ENCODE measurements at regions not wholly inside any gene's neighbourhood (a gene's known extent, or its start where the extent isn't known, plus 50 kb on each side); places are given as distances from the start of the nearest gene placed in this dataset.

DNA sequence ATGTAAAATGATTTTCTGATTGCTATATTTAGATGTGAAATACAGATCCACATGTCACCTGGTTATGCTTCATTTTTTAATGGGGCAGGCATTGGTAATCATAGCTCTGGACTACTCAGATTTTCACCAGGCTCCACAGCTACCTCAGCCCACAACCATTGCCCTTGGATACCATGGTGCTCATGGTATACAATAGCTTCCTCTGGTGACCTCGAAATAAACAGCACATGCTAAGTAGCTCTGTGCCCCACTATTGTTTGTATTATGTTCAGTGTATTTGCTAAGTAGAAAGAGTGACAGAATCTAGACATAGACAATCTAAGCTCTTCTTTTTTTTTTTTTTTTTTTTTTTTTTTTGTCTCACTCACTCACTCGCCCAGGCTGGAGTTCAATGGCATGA lies 274.4 kb upstream of the USP15 start:
- DNase-seq = no peak
- no peak overlapping the region for H3K4me3 ChIP-seq (ENCODE audit: low read length)
- intact Hi-C loops (cut with DNase I) = no loop called here
- H3K27ac ChIP-seq (ENCODE audit: low read length) = no peak overlapping the region
- WGBS = 80% methylated on average over 2 of the region's 2 CpGs
- no peaks in the 10 kb centered on the region for H3K27me3 ChIP-seq (ENCODE audit: control insufficient read depth, insufficient read depth)
- H3K9me3 ChIP-seq (ENCODE audit: control insufficient read depth, low read length) = no peaks in the 10 kb centered on the region
- no peak for ATAC-seq
- H3K4me1 ChIP-seq (ENCODE audit: control insufficient read depth, insufficient read depth, low read length) = no peaks in the 10 kb centered on the region

DNA sequence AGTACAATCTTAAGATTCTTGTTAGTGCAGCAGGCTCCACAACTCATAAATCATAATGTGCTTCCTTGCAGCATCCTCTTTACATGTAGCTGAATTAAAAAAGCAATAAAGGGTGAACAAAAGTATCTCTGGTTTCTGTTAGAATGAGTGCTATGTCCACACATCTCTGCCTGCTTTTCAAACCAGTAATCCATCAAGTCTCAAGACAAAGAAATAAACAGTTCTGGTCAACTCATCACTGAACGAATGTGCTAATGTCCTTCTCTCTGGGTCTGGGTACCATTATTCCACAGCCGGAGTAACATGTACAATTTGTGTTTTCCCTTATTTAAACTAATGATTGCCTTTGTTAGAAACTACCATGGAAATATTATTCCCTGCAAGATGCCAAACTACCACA lies 273.0 kb upstream of the USP15 start:
- no peak overlapping the region for H3K27ac ChIP-seq (ENCODE audit: low read length)
- intact Hi-C loops (cut with DNase I) = no loop called here

DNA sequence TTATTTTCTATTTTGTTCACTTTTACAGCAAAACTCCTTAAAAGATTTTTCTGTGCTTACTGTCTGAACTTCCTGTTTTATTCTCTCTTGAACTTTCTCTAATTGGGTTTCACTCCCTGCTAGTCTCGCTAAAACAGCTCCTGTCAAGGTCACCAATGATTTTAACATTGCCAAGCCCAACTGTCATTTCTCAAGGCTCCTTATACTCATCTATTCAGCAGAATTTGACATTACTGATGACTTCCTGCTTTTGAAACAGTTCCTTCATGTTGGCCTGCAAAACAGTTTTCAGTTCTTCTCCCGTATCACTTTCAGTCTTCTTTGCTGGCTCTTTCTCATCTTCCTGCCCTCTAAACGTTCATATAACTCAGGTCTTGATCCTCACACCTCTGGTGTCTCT lies 268.5 kb upstream of the USP15 start:
- Histone ChIP-seq H3K27ac (ENCODE audit: low read length) (no peak overlapping the region), H3K4me1 (ENCODE audit: control insufficient read depth, insufficient read depth, low read length) (no peaks in the 10 kb centered on the region), H3K4me3 (ENCODE audit: low read length) (no peak overlapping the region), H3K27me3 (ENCODE audit: control insufficient read depth, insufficient read depth) (no peaks in the 10 kb centered on the region), H3K9me3 (ENCODE audit: control insufficient read depth, low read length) (no peaks in the 10 kb centered on the region)
- ATAC-seq = no peak
- no peak for DNase-seq
- intact Hi-C loops (cut with DNase I) = no loop called here
- 26% methylated on average over 3 of the region's 3 CpGs for WGBS

More for the DNA sequence above, 273.0 kb upstream of the USP15 start:
- no peak for ATAC-seq
- DNase-seq = no peak
- WGBS = 83% methylated on average over 2 of the region's 2 CpGs
- H3K4me1 ChIP-seq (ENCODE audit: control insufficient read depth, insufficient read depth, low read length) = no peaks in the 10 kb centered on the region
- H3K4me3 ChIP-seq (ENCODE audit: low read length) = no peak overlapping the region
- no peaks in the 10 kb centered on the region for H3K27me3 ChIP-seq (ENCODE audit: control insufficient read depth, insufficient read depth)
- no peaks in the 10 kb centered on the region for H3K9me3 ChIP-seq (ENCODE audit: control insufficient read depth, low read length)

DNA sequence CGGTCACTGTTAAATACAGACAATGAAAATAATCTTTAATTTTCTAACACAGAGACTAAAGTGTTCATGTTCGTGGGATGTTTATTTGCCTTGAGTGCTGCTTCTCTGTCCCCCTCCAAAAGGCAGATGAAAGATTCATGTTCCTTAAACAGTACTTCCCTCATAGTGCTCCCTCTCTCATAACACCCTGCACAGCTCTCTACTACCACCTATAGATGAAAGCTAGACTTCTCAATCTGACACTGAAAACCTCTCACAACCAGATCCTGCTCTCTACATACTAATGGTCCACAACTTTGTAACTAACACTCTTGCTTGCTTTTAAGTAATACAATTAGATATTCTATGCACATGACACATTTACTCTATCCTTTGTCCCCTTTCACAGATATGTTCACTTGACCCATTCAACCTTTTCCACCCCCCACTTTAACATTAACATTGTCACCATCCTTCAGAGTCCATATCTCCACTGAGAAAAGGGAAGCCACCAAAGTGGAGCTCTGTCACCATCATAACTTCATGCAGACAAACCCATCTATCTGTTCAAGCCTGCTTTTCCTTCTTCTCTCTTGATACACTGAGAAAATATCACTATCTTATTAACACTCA lies 266.4 kb upstream of the USP15 start:
- H3K4me1 ChIP-seq (ENCODE audit: control insufficient read depth, insufficient read depth, low read length) = no peaks in the 10 kb centered on the region
- ATAC-seq = peak; percentile 57 to 59

GRCh38 chr12:61996717-61997116 lies 263.5 kb upstream of the USP15 start:
- H3K27ac ChIP-seq (ENCODE audit: low read length) = no peak overlapping the region
- ATAC-seq (no peak), DNase-seq (no peak)
- intact Hi-C loops (cut with DNase I) = no loop called here
- H3K4me1 ChIP-seq (ENCODE audit: control insufficient read depth, insufficient read depth, low read length) = no peaks in the 10 kb centered on the region
- WGBS = 92% methylated on average over 1 of the region's 1 CpG
- no peak overlapping the region for H3K4me3 ChIP-seq (ENCODE audit: low read length)
- no peaks in the 10 kb centered on the region for H3K27me3 ChIP-seq (ENCODE audit: control insufficient read depth, insufficient read depth)
- H3K9me3 ChIP-seq (ENCODE audit: control insufficient read depth, low read length) = no peaks in the 10 kb centered on the region

More for the DNA sequence above, 266.4 kb upstream of the USP15 start:
- intact Hi-C loops (cut with DNase I) = no loop called here
- H3K9me3 ChIP-seq (ENCODE audit: control insufficient read depth, low read length) = no peaks in the 10 kb centered on the region
- 46% methylated on average over 2 of the region's 2 CpGs for WGBS
- H3K4me3 ChIP-seq (ENCODE audit: low read length) = no peak overlapping the region
- no peak overlapping the region for H3K27ac ChIP-seq (ENCODE audit: low read length)
- H3K27me3 ChIP-seq (ENCODE audit: control insufficient read depth, insufficient read depth) = no peaks in the 10 kb centered on the region
- no peak for DNase-seq

GRCh38 chr12:61998791-61999190 lies 261.4 kb upstream of the USP15 start:
- WGBS = 29% methylated on average over 2 of the region's 2 CpGs
- ATAC-seq = no peak
- H3K9me3 ChIP-seq (ENCODE audit: control insufficient read depth, low read length) = no peaks in the 10 kb centered on the region
- H3K27ac ChIP-seq (ENCODE audit: low read length) = no peak overlapping the region
- DNase-seq = no peak
- no peaks in the 10 kb centered on the region for H3K27me3 ChIP-seq (ENCODE audit: control insufficient read depth, insufficient read depth)
- intact Hi-C loops (cut with DNase I) = no loop called here
- no peak overlapping the region for H3K4me3 ChIP-seq (ENCODE audit: low read length)
- H3K4me1 ChIP-seq (ENCODE audit: control insufficient read depth, insufficient read depth, low read length) = no peaks in the 10 kb centered on the region

- no peak overlapping the region for H3K4me3 ChIP-seq (ENCODE audit: low read length)
- no peaks in the 10 kb centered on the region for H3K9me3 ChIP-seq (ENCODE audit: control insufficient read depth, low read length)
- no peak for ATAC-seq
- intact Hi-C loops (cut with DNase I) = no loop called here
- no peak for DNase-seq
- no peaks in the 10 kb centered on the region for H3K27me3 ChIP-seq (ENCODE audit: control insufficient read depth, insufficient read depth)
- WGBS = 57% methylated on average over 4 of the region's 4 CpGs
- H3K27ac ChIP-seq (ENCODE audit: low read length) = no peak overlapping the region
- H3K4me1 ChIP-seq (ENCODE audit: control insufficient read depth, insufficient read depth, low read length) = no peaks in the 10 kb centered on the region
These were observed 260.9 kb upstream of the USP15 start for GRCh38 chr12:61999311-61999710.

GRCh38 chr12:62001424-62001823 lies 258.8 kb upstream of the USP15 start:
- Histone ChIP-seq H3K4me1 (ENCODE audit: control insufficient read depth, insufficient read depth, low read length) (no peaks in the 10 kb centered on the region), H3K4me3 (ENCODE audit: low read length) (no peak overlapping the region), H3K27me3 (ENCODE audit: control insufficient read depth, insufficient read depth) (no peaks in the 10 kb centered on the region), H3K27ac (ENCODE audit: low read length) (no peak overlapping the region), H3K9me3 (ENCODE audit: control insufficient read depth, low read length) (no peaks in the 10 kb centered on the region)
- DNase-seq = no peak
- intact Hi-C loops (cut with DNase I) = no loop called here
- 97% methylated on average over 6 of the region's 6 CpGs for WGBS
- ATAC-seq = no peak

GRCh38 chr12:62003226-62003625 lies 257.0 kb upstream of the USP15 start:
- intact Hi-C loops (cut with DNase I) = no loop called here
- H3K27ac ChIP-seq (ENCODE audit: low read length) = no peak overlapping the region
- ATAC-seq (no peak), DNase-seq (no peak)
- no peaks in the 10 kb centered on the region for H3K9me3 ChIP-seq (ENCODE audit: control insufficient read depth, low read length)
- no peaks in the 10 kb centered on the region for H3K4me1 ChIP-seq (ENCODE audit: control insufficient read depth, insufficient read depth, low read length)
- WGBS = 81% methylated on average over 1 of the region's 1 CpG
- no peaks in the 10 kb centered on the region for H3K27me3 ChIP-seq (ENCODE audit: control insufficient read depth, insufficient read depth)
- no peak overlapping the region for H3K4me3 ChIP-seq (ENCODE audit: low read length)

DNA sequence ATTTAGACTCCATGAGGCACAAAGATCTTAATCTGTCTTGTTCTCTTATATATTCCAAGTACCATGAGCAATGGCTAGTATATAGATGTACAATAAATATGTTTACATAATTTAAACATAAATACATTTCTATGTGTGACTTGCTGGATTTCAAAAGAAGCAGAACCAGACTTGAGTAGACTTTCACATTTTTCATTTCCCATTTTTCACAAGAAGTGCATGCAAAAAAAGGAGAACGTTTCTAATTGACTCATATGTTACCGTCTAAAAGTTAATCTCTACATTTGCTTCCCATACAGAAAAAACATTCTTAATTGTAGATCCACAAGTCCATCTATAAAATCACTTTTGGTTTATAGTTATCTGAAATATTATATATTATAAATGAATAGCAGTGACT lies 256.5 kb upstream of the USP15 start:
- Histone ChIP-seq H3K27ac (ENCODE audit: low read length) (no peak overlapping the region), H3K9me3 (ENCODE audit: control insufficient read depth, low read length) (no peaks in the 10 kb centered on the region), H3K27me3 (ENCODE audit: control insufficient read depth, insufficient read depth) (no peaks in the 10 kb centered on the region), H3K4me3 (ENCODE audit: low read length) (no peak overlapping the region), H3K4me1 (ENCODE audit: control insufficient read depth, insufficient read depth, low read length) (no peaks in the 10 kb centered on the region)
- intact Hi-C loops (cut with DNase I) = no loop called here
- 30% methylated on average over 2 of the region's 2 CpGs for WGBS
- DNase-seq (no peak), ATAC-seq (no peak)

DNA sequence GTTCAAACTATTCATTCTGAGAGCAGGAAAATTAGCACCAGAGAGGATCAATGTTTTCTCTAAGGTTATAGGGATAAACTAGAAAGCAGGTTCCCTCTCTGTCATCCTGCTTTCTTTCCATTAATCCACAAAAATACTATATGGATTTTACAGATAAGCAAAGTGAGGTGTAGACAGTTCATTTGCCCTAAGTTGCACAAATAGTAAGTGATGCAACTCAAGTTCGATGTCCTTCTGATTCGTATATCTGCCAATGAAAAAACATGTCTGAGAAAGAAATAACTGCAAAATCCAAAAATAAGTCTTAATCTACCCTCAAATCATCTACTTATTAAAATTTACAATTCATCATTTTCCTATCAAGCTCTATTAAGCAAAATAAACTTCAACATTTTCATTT lies 254.6 kb upstream of the USP15 start:
- DNase-seq (no peak), ATAC-seq (no peak)
- no peaks in the 10 kb centered on the region for H3K4me1 ChIP-seq (ENCODE audit: control insufficient read depth, insufficient read depth, low read length)
- intact Hi-C loops (cut with DNase I) = no loop called here
- H3K9me3 ChIP-seq (ENCODE audit: control insufficient read depth, low read length) = no peaks in the 10 kb centered on the region
- 63% methylated on average over 2 of the region's 2 CpGs for WGBS
- no peak overlapping the region for H3K4me3 ChIP-seq (ENCODE audit: low read length)
- no peak overlapping the region for H3K27ac ChIP-seq (ENCODE audit: low read length)
- H3K27me3 ChIP-seq (ENCODE audit: control insufficient read depth, insufficient read depth) = no peaks in the 10 kb centered on the region

DNA sequence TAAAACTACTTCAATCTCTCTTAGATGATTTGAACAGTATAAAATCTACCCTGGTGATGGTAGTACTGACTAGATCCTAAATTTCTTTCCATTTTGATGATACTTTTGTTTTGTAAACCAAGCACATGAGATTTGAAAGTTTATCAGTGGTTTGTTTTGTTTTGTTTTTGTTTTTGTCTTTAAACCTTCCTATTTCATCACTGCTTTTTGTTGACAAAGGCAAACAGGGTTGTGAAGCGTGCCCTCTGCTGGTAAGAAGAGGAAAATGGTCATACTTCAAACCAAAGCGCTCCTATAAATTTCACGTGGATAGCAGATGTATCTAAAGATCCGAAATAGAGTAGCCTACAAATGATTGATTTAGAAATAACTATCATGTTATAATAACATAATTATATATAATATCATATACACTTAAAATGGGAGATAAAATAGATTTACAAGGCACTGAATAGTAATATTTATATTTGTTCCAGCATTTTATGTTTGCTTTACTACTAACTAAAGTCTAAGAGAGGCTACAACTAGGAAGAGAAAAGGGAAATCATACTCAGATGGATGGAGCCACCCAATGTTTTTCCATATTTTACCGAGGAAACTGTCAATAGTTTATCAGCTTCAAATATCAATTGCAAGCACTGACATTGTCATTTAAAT lies 254.0 kb upstream of the USP15 start:
- Histone ChIP-seq H3K4me3 (ENCODE audit: low read length) (no peak overlapping the region), H3K27me3 (ENCODE audit: control insufficient read depth, insufficient read depth) (no peaks in the 10 kb centered on the region), H3K27ac (ENCODE audit: low read length) (no peak overlapping the region), H3K4me1 (ENCODE audit: control insufficient read depth, insufficient read depth, low read length) (no peaks in the 10 kb centered on the region), H3K9me3 (ENCODE audit: control insufficient read depth, low read length) (no peaks in the 10 kb centered on the region)
- intact Hi-C loops (cut with DNase I) = no loop called here
- ATAC-seq = no peak
- DNase-seq = no peak
- WGBS = 23% methylated on average over 5 of the region's 5 CpGs
